Panc1 (cell line): ENCODE measurements at regions not wholly inside any gene's neighbourhood (a gene's known extent, or its start where the extent isn't known, plus 50 kb on each side); places are given as distances from the start of the nearest gene placed in this dataset.

Experiments
- POLR2AphosphoS5 ChIP-seq: IDR thresholded peaks from 2 replicates; pipeline ENCODE4 v1.6.1; 2012; ENCODE audit warnings: mild to moderate bottlenecking, low read depth, low read length, moderate library complexity
- SIN3A ChIP-seq: IDR thresholded peaks from 2 replicates; pipeline ENCODE4 v1.6.1; 2012; ENCODE audit warnings: low read depth, mild to moderate bottlenecking, low read length, moderate library complexity, borderline replicate concordance; ENCODE audit not compliant: insufficient read depth
- TF ChIP-seq, protein P1 (sequence below): fragments of 450-650 bp; IDR thresholded peaks from 2 replicates; pipeline ENCODE4 v1.5.1; 2017; ENCODE audit warnings: mild to moderate bottlenecking
- TF ChIP-seq, protein P2 (sequence below), 2 experiments: IDR thresholded peaks; 2 replicates each; pipeline ENCODE4 v1.6.1; 2011 to 2012; ENCODE audit warnings: low read depth in 2 of 2, control low read depth in 1 of 2, low read length in 1 of 2, mild to moderate bottlenecking in 1 of 2, moderate library complexity in 1 of 2; ENCODE audit not compliant: insufficient read depth in 1 of 2

DNA sequence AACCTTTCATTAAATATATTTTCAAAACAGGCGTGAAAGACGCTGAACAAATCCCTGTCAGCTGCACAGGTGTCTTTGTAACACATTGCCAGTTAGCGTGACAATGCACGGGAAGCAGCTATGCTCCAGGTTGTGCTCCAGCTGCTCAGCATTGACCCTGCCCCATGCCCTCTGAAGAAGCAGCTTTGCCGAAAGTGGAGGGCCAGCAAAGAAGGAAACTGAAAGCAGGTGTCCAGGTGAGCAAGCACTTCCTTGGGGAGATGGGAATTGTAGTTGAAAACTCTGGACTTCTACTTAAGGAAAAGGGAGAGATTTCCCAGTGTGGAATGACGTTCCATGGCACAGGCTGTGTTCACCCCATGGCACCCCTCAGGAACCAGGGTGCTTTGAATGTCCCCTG, 125.7 kb downstream of the TTLL2 start:
- TF ChIP-seq, protein P1, sequence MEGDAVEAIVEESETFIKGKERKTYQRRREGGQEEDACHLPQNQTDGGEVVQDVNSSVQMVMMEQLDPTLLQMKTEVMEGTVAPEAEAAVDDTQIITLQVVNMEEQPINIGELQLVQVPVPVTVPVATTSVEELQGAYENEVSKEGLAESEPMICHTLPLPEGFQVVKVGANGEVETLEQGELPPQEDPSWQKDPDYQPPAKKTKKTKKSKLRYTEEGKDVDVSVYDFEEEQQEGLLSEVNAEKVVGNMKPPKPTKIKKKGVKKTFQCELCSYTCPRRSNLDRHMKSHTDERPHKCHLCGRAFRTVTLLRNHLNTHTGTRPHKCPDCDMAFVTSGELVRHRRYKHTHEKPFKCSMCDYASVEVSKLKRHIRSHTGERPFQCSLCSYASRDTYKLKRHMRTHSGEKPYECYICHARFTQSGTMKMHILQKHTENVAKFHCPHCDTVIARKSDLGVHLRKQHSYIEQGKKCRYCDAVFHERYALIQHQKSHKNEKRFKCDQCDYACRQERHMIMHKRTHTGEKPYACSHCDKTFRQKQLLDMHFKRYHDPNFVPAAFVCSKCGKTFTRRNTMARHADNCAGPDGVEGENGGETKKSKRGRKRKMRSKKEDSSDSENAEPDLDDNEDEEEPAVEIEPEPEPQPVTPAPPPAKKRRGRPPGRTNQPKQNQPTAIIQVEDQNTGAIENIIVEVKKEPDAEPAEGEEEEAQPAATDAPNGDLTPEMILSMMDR: no peak
- TF ChIP-seq SIN3A: no peak
- TF ChIP-seq POLR2AphosphoS5: no peak
- TF ChIP-seq, protein P2, sequence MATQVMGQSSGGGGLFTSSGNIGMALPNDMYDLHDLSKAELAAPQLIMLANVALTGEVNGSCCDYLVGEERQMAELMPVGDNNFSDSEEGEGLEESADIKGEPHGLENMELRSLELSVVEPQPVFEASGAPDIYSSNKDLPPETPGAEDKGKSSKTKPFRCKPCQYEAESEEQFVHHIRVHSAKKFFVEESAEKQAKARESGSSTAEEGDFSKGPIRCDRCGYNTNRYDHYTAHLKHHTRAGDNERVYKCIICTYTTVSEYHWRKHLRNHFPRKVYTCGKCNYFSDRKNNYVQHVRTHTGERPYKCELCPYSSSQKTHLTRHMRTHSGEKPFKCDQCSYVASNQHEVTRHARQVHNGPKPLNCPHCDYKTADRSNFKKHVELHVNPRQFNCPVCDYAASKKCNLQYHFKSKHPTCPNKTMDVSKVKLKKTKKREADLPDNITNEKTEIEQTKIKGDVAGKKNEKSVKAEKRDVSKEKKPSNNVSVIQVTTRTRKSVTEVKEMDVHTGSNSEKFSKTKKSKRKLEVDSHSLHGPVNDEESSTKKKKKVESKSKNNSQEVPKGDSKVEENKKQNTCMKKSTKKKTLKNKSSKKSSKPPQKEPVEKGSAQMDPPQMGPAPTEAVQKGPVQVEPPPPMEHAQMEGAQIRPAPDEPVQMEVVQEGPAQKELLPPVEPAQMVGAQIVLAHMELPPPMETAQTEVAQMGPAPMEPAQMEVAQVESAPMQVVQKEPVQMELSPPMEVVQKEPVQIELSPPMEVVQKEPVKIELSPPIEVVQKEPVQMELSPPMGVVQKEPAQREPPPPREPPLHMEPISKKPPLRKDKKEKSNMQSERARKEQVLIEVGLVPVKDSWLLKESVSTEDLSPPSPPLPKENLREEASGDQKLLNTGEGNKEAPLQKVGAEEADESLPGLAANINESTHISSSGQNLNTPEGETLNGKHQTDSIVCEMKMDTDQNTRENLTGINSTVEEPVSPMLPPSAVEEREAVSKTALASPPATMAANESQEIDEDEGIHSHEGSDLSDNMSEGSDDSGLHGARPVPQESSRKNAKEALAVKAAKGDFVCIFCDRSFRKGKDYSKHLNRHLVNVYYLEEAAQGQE (IDR thresholded peaks at IDR 0.05; ENCODE audit: insufficient read depth in 1 of 2, low read depth in 2 of 2, low read length in 1 of 2): no peak
